Stimulated activated naive CD8-positive, alpha-beta T cell treated with anti-CD3 and anti-CD28 coated beads, Interleukin-15, amount 100 ng/mL, for 72 hours (primary cell): ENCODE measurements at regions not wholly inside any gene's neighbourhood (a gene's known extent, or its start where the extent isn't known, plus 50 kb on each side); places are given as distances from the start of the nearest gene placed in this dataset.

ENCODE experiments used
- ATAC-seq: fragments of 150-1000 bp; cut with Tn5 transposase; 2 replicates; pipeline ENCODE4 v1.10.0; 2021; ENCODE audit warnings: mild to moderate bottlenecking, moderate library complexity
- DNase-seq, 2 donors: peaks; one replicate each; pipeline ENCODE4 v3.0.0; 2021 to 2022
- H3K27ac Mint-ChIP-seq, 2 donors: one replicate each; pipeline ENCODE4 v1.8.0; 2022; ENCODE audit warnings: mild to moderate bottlenecking in 2 of 2, mixed read lengths in 2 of 2, moderate library complexity in 2 of 2
- H3K27me3 Mint-ChIP-seq: one replicate; pipeline ENCODE4 v1.8.0; 2022; ENCODE audit warnings: mixed read lengths
- H3K4me1 Mint-ChIP-seq: one replicate; pipeline ENCODE4 v1.8.0; 2022; ENCODE audit warnings: mild to moderate bottlenecking, mixed read lengths
- H3K4me3 Mint-ChIP-seq, 2 donors: one replicate each; pipeline ENCODE4 v1.8.0; 2022; ENCODE audit warnings: mild to moderate bottlenecking in 2 of 2, mixed read lengths in 2 of 2, moderate library complexity in 1 of 2
- H3K9me3 Mint-ChIP-seq, 2 donors: one replicate each; pipeline ENCODE4 v1.8.0; 2022; ENCODE audit warnings: mixed read lengths in 2 of 2

DNA sequence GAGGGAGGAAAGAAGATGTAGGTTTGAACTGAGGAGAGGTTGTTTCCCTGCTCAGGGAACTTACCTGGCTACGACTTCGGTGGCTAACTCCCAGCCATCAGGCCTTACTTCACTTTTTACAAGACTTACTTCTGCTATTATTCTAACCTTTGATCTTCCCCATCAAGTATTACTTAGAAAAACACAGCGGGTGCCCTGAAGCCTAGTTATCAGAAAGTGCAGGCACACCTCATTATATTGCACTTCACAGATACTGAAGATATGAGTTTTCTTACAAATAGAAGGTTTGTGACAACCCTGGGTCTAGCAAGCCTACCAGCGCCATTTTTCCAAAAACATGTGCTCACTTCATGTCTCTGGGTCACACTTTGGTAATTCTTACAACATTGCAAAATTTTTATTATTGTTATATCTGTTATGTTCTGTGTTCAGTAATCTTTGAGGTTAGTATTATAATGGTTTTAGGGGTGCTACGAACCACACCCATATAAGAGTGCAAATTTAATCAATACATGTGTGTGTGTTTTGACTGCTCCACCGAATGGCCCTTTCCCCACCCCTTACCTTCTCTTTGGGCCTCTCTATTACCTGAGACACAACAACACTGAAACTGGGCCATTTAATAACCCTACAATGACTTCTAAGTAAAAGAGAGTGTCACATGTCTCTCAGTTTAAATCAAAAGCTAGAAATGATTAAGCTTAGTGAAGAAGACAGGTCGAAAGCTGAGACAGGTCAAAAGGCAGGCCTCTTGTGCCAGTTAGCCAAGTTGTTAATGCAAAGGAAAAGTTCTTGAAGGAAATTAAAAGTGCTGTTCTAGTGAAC, 2102.7 kb upstream of the WWC1 start:
- H3K4me1 Mint-ChIP-seq = no peaks in the 10 kb centered on the region
- DNase-seq = no peak
- no peaks in the 10 kb centered on the region for H3K27me3 Mint-ChIP-seq
- no peak for ATAC-seq
- H3K9me3 Mint-ChIP-seq = peaks cover 6 to 20% of the 10 kb centered on the region in 2 donors
- H3K27ac Mint-ChIP-seq = no peak overlapping the region
- no peak overlapping the region for H3K4me3 Mint-ChIP-seq

DNA sequence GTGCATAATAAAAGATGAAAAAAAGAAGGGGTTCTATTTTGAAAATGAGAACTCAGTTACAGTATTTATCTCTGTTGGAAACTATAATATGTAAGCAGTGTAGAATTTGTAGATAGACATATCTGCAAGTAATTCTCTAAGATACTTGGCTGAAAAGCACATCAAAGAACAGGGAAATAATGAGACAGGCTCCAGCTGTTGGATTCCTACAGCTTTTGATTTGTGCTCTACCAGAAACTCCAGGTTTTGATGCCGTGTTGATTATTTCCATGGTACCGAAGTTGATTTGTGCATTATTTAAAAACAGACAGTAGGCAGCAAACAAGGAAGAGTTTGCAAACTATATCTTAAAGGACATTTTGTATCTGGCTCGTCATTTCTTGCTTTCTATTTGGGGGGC, 2098.7 kb upstream of the WWC1 start:
- H3K9me3 Mint-ChIP-seq = peaks cover 11 to 14% of the 10 kb centered on the region in 2 donors
- DNase-seq (no peak), ATAC-seq (no peak)
- H3K4me1 Mint-ChIP-seq = no peaks in the 10 kb centered on the region
- no peak overlapping the region for H3K4me3 Mint-ChIP-seq
- no peak overlapping the region for H3K27ac Mint-ChIP-seq
- H3K27me3 Mint-ChIP-seq = no peaks in the 10 kb centered on the region

DNA sequence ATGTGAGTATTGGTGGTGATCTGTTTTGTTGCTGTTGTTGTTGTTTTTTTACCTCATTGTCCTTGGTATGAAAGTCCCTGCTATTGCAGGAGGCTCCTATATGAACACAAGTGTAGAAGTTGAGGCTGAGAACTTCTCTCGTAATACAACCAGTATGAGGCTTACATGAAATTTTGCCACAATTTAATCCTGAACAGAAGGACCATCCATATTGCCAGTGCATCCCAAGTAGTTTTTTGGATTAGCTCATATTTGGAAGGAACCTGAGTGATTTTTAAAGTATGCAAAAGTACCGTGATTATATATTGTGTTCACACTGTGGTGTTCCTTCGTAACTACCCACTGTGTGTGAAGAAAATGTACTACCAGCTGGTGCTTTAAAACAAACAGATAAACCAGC, 2095.5 kb upstream of the WWC1 start:
- Mint-ChIP-seq H3K27ac (no peak overlapping the region), H3K4me1 (no peaks in the 10 kb centered on the region)

DNA sequence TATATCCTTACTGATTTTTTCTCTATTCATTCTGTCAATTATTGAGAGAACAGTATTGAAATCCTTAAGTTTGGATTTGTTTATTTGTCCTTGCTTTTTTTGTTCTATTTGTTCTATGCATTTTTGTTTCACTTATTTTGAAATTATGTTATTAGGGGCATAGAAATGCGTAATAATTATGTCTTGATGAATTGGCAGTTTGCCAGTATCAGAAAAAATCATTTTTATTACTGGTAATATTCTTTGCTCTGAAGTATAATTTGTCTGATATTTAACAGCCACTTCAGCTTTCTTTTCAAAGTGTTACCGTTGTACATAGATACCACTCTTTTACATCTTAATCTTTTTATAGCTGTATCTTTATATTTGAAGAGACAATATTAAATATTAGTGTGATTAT, 2090.9 kb upstream of the WWC1 start:
- H3K27me3 Mint-ChIP-seq = no peaks in the 10 kb centered on the region

More for the DNA sequence above, 2095.5 kb upstream of the WWC1 start:
- peaks cover 0 to 7% of the 10 kb centered on the region in 2 donors for H3K9me3 Mint-ChIP-seq
- H3K27me3 Mint-ChIP-seq = no peaks in the 10 kb centered on the region
- no peak overlapping the region for H3K4me3 Mint-ChIP-seq
- DNase-seq (no peak), ATAC-seq (no peak)

DNA sequence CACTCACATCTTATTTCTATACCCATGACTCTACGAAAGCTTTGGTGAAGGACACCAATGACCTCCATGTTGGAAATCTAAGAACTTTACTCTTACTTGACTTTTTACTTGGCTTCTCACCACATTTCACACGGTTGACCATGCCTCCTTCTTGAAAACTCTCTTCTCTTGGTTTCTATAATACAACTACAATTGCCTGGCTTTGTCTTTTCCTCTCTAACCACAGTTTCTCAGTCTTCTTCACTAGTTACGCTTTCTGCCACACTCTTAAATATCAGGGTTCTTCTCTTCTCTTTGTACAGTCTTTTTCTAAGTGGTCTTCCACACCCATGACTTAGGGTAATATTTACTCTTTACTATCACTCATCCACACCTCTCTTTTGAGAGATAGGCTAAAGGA, 2079.8 kb upstream of the WWC1 start:
- DNase-seq (no peak), ATAC-seq (no peak)
- no peaks in the 10 kb centered on the region for H3K4me1 Mint-ChIP-seq
- H3K9me3 Mint-ChIP-seq = peaks cover 9 to 19% of the 10 kb centered on the region in 2 donors
- no peaks in the 10 kb centered on the region for H3K27me3 Mint-ChIP-seq
- H3K4me3 Mint-ChIP-seq = no peak overlapping the region
- no peak overlapping the region for H3K27ac Mint-ChIP-seq

More for the DNA sequence above, 2090.9 kb upstream of the WWC1 start:
- Mint-ChIP-seq H3K9me3 (peaks cover 0 to 8% of the 10 kb centered on the region in 2 donors), H3K4me3 (no peak overlapping the region), H3K27ac (no peak overlapping the region), H3K4me1 (no peaks in the 10 kb centered on the region)
- no peak for ATAC-seq
- no peak for DNase-seq

DNA sequence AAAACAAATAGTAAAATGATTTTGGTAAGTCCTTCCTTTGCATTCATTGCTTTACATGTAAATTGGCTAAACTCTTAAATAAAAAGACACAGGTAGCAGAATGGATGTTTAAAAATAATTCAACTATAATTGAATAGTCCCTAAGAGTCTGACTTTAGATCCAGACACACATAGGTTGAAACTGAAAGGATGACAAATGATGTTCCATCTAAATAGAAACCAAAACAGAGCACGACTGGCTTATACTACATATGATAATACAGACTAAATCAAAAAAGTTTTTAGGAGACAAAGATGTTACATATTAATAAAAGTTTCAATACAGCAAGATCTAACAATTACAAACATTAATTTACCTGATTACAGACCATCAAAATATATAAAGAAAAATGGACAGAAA, 2055.1 kb upstream of the WWC1 start:
- Mint-ChIP-seq H3K4me1 (no peaks in the 10 kb centered on the region), H3K27ac (no peak overlapping the region), H3K9me3 (peaks cover 27 to 28% of the 10 kb centered on the region in 2 donors), H3K27me3 (no peaks in the 10 kb centered on the region), H3K4me3 (no peak overlapping the region)
- ATAC-seq (no peak), DNase-seq (no peak)

DNA sequence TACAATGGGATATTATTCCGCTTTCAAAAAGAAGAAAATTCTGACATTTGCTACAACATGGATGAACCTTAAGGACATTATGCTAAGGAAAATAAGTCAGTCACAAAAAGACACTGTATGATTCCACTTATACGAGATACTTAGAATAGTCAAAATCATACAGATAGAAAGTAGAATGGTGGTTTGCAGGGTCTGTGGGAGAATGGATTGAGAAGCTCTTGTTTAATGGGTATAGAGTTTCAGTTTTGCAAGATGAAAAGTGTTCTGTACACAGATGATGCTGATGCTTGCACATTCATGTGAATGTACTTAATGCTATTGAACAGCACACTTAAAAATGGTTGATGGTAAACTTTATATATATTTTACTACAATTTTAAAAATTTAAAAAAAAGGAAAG, 2050.7 kb upstream of the WWC1 start:
- Mint-ChIP-seq H3K4me1 (no peaks in the 10 kb centered on the region), H3K9me3 (peaks cover 19 to 35% of the 10 kb centered on the region in 2 donors), H3K27ac (no peak overlapping the region), H3K4me3 (no peak overlapping the region), H3K27me3 (no peaks in the 10 kb centered on the region)
- DNase-seq = no peak
- ATAC-seq = no peak

DNA sequence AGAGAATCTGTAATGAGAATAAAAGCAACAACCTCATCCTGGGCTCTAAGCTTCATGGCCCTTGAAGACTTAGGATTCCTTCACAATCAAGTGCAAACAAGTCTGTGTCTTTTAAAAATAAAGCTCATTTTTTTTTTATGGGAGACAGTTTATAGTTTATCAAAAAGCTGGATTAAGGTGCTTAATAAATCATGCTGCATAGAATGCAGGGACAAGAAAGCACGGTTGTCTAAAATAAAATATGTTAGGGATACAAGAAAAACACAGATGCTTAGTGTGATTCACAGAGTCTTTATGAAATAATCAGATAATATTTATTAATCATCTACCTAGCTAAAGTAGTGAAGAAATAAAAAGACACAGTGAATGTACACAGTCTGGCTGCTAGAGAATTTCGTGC, 2045.9 kb upstream of the WWC1 start:
- H3K27ac Mint-ChIP-seq = no peak overlapping the region
- H3K4me3 Mint-ChIP-seq = no peak overlapping the region
- DNase-seq = no peak
- no peaks in the 10 kb centered on the region for H3K27me3 Mint-ChIP-seq
- H3K4me1 Mint-ChIP-seq = no peaks in the 10 kb centered on the region
- ATAC-seq = no peak
- peaks cover 29 to 37% of the 10 kb centered on the region in 2 donors for H3K9me3 Mint-ChIP-seq

DNA sequence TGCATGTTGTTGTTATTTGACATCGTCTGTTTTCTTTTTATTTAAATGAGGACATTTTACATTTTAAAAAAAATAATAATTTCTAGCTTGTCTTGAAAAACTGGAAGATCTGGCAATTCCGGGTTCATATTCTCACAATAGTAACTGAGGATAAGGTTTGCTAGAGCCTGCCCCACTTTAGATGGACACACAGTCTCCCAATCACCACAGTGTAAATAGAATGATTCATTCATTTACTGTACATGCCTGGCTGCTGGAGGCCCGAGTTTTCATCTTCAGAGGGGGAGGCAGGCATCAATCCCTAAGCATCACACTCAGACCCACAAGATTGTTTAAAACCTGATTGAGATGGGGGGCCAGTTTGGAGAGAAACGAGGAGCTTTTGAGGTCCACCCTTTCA, 2039.7 kb upstream of the WWC1 start:
- no peaks in the 10 kb centered on the region for H3K4me1 Mint-ChIP-seq
- DNase-seq (no peak), ATAC-seq (no peak)
- H3K27ac Mint-ChIP-seq = no peak overlapping the region
- no peak overlapping the region for H3K4me3 Mint-ChIP-seq
- H3K9me3 Mint-ChIP-seq = peaks cover 16 to 27% of the 10 kb centered on the region in 2 donors
- no peaks in the 10 kb centered on the region for H3K27me3 Mint-ChIP-seq

DNA sequence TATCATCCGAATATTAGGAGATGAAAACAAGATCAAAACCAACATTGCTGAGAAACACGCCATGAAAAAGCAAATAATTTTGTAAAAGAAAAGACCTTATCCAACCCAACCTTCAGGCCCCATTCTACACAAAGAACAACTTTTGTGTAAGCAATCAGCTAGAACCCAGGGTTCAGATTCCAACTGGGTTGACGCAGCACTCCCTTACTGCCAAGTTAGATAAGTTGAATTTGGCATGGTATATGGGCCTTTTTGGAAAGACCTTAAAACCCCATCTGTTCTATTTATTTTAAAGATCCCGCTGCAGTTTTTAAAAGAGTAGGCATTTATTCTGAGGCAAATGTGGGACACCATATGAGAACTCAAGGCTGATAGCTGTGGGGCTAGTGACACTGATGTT, 2033.8 kb upstream of the WWC1 start:
- no peak overlapping the region for H3K27ac Mint-ChIP-seq
- no peak overlapping the region for H3K4me3 Mint-ChIP-seq
- H3K9me3 Mint-ChIP-seq = peaks cover 4 to 8% of the 10 kb centered on the region in 2 donors
- no peak for DNase-seq
- no peak for ATAC-seq
- H3K4me1 Mint-ChIP-seq = no peaks in the 10 kb centered on the region
- H3K27me3 Mint-ChIP-seq = no peaks in the 10 kb centered on the region

DNA sequence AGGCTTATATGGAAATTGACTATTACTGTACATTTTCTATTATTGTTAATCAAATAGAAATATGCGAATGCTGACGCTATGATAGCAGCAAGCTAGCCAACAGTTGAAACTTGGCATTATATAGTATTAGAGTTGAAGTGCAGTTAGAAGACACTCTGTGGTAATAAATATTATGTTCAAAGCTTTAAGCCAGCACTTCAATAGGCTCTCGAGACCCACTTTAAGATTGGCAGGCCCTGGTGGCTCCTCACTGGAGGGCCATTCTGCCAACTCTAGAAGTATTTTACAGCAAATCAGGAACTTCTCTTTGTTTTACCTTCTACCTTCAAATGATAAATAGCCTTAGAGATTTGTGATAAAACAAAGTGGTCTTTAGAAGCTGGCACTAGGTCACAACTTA, 2029.0 kb upstream of the WWC1 start:
- no peak for DNase-seq
- no peak for ATAC-seq
- H3K9me3 Mint-ChIP-seq = peaks cover 4 to 19% of the 10 kb centered on the region in 2 donors
- no peak overlapping the region for H3K27ac Mint-ChIP-seq
- no peaks in the 10 kb centered on the region for H3K4me1 Mint-ChIP-seq
- H3K27me3 Mint-ChIP-seq = no peaks in the 10 kb centered on the region
- H3K4me3 Mint-ChIP-seq = no peak overlapping the region

DNA sequence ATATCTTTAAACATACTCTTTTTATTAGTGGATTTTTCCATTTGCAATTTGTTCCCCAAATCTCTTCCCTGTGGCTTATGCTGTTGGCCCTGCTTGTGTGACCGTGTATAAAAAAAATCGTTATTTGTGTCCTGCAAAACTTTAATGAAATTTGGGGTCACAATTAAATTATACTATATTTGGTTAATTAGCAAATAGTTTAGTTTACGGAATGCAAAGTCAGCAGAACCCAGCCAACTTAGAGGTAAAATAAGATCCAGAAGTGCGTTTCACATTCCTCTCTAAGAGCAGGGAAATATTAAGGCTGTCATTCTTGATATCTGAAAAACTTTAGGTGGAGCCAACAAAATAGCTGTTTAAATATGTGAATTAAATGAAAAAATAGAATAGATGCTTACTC, 2023.5 kb upstream of the WWC1 start:
- no peak for ATAC-seq
- no peak overlapping the region for H3K4me3 Mint-ChIP-seq
- H3K4me1 Mint-ChIP-seq = no peaks in the 10 kb centered on the region
- H3K9me3 Mint-ChIP-seq = peaks cover 4 to 20% of the 10 kb centered on the region in 2 donors
- DNase-seq = no peak
- no peaks in the 10 kb centered on the region for H3K27me3 Mint-ChIP-seq
- no peak overlapping the region for H3K27ac Mint-ChIP-seq

DNA sequence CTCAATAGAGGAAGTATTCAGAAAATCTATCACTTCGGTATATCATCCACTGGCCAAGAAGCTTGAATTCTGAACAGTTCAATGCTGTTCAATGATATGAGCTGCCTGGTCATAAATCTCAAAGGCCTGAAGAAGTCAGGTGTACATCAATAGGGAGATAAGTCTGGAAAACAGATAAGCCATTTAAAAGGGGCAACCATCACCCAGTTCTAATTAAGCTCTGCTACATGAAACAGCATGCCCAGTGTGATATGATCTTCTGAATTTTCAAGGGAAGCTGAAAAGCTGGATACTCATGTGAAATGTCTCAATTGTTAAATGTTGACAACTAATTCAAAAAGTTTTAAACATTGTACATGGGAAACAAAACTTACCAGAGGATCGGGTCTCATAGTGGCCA, 2020.7 kb upstream of the WWC1 start:
- Mint-ChIP-seq H3K27me3 (no peaks in the 10 kb centered on the region), H3K9me3 (peaks cover 0 to 8% of the 10 kb centered on the region in 2 donors), H3K4me1 (no peaks in the 10 kb centered on the region), H3K4me3 (no peak overlapping the region), H3K27ac (no peak overlapping the region)
- no peak for ATAC-seq
- DNase-seq = no peak

DNA sequence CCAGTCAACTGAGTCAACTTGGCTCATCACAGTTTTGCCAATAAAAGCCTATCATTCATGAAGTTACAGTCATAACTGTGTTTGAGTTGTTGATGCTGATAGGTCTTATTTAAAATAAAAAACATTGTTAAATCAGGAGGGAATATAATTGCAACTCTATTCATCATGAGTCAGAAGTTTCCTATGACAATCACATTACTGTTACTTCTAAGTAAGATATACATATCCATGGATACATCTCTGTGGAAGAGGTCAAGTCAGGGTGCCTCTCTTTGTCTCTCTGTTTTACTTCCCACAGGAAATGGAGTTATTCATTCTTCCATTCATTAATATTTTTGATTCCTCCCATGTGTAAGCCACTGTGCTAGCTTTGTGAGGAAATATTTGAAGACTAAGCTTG, 2015.4 kb upstream of the WWC1 start:
- Mint-ChIP-seq H3K4me1 (no peaks in the 10 kb centered on the region), H3K9me3 (peaks cover 0 to 13% of the 10 kb centered on the region in 2 donors), H3K4me3 (no peak overlapping the region), H3K27ac (no peak overlapping the region), H3K27me3 (no peaks in the 10 kb centered on the region)
- ATAC-seq (no peak), DNase-seq (no peak)

DNA sequence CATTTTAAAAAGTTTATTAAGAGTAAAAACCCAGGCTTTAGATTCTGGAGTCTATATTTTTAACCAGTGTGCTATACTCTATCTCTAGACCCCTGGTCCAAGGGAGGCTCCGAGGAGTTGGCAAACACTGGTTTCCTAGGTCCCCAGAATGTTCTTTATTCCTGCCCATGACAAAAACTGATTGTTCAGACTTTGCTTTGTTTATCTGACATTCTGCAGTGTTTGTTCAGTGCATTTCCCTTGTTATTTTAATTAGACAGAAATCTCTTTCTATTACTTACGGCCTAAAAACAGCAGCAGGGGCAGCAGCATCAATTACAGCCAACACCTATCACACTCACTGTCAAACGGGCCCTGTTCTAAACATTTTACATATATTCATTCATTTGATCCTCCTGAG, 2011.6 kb upstream of the WWC1 start:
- ATAC-seq (no peak), DNase-seq (no peak)
- Mint-ChIP-seq H3K27ac (no peak overlapping the region), H3K4me3 (no peak overlapping the region), H3K4me1 (no peaks in the 10 kb centered on the region), H3K9me3 (peaks cover 0 to 14% of the 10 kb centered on the region in 2 donors), H3K27me3 (no peaks in the 10 kb centered on the region)

DNA sequence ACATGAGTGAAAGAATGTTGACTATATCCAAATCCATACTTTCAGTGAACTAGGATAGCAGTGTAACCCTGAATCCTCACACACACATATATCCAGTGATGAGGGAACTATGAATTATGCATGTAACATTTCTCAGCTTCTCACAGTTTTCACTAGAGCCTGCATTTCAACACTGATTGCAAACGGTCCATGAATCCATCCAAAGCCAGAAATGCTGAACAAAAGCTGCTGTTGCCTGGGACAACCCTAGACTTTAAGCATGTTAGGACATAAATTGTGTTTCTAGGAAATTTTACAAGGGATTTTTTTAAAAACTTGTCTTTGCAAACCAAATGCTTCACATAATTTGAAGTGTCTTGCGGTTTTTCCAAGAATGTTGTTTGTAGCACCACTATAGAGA, 2010.0 kb upstream of the WWC1 start:
- ATAC-seq (no peak), DNase-seq (no peak)
- Mint-ChIP-seq H3K4me3 (no peak overlapping the region), H3K4me1 (no peaks in the 10 kb centered on the region), H3K9me3 (peaks cover 0 to 8% of the 10 kb centered on the region in 2 donors), H3K27me3 (no peaks in the 10 kb centered on the region), H3K27ac (no peak overlapping the region)

DNA sequence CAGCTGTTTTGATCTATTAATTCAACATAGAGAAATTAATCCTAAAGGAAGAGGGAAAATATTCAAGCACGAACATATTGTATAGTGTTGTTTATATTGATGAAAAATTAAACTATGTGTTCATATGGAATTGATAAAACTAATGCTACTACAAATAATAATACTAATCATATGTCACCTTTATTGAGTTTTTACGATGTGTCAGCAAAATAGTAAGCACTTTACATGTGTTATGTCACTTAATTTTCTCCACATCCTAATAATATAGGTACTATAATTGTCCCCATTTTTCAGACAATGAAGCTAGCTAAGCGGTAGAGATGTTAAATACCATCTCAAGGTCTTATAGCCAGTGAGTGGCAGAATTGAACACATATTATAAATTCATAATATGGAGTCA, 2008.5 kb upstream of the WWC1 start:
- no peak overlapping the region for H3K27ac Mint-ChIP-seq
- no peak for DNase-seq
- no peak overlapping the region for H3K4me3 Mint-ChIP-seq
- H3K4me1 Mint-ChIP-seq = no peaks in the 10 kb centered on the region
- ATAC-seq = no peak
- no peaks in the 10 kb centered on the region for H3K27me3 Mint-ChIP-seq
- peaks cover 0 to 5% of the 10 kb centered on the region in 2 donors for H3K9me3 Mint-ChIP-seq
